Mucosa of gallbladder (tissue), 1 donor: ENCODE measurements at regions not wholly inside any gene's neighbourhood (a gene's known extent, or its start where the extent isn't known, plus 50 kb on each side); places are given as distances from the start of the nearest gene placed in this dataset.
"Not testable (repeated sequence)": the region's sequence is repeated elsewhere in the genome, so short reads cannot be mapped to it uniquely, and the experiment has no call there.

ENCODE experiments used
- DNase-seq: peaks from one replicate; pipeline ENCODE4 v3.0.0-alpha.2; 2020; ENCODE audit warnings: low spot score
- donor health status: DM: no; HTN: no; CAD: no.

GRCh38 chr2:129806317-129806716 is 173.1 kb upstream of the RAB6C start:
- no peak for DNase-seq

GRCh38 chr2:129806990-129807389 is 172.5 kb upstream of the RAB6C start:
- no peak for DNase-seq

GRCh38 chr2:129807642-129808338 is 171.7 kb upstream of the RAB6C start:
- not testable (repeated sequence) for DNase-seq

- no peak for DNase-seq
Measured at GRCh38 chr2:129810521-129810920, 168.9 kb upstream of the RAB6C start.

GRCh38 chr2:129812071-129812470 is 167.4 kb upstream of the RAB6C start:
- peak; percentile 88 for DNase-seq

GRCh38 chr2:129812654-129813053 is 166.8 kb upstream of the RAB6C start:
- no peak for DNase-seq

- no peak for DNase-seq
Measured at GRCh38 chr2:129813404-129813803, 166.1 kb upstream of the RAB6C start.

- DNase-seq: no peak
Measured at GRCh38 chr2:129816813-129817574, 162.5 kb upstream of the RAB6C start.

GRCh38 chr2:129819855-129820254 is 159.6 kb upstream of the RAB6C start:
- DNase-seq: no peak

GRCh38 chr2:129820908-129821307 is 158.6 kb upstream of the RAB6C start:
- no peak for DNase-seq

- DNase-seq: no peak
Measured at GRCh38 chr2:129821445-129821844, 158.0 kb upstream of the RAB6C start.

- no peak for DNase-seq
Measured at GRCh38 chr2:129823044-129823443, 156.4 kb upstream of the RAB6C start.

- no peak for DNase-seq
Measured at GRCh38 chr2:129827311-129828090, 152.0 kb upstream of the RAB6C start.

GRCh38 chr2:129828792-129829191 is 150.7 kb upstream of the RAB6C start:
- DNase-seq: no peak

GRCh38 chr2:129829588-129829987 is 149.9 kb upstream of the RAB6C start:
- no peak for DNase-seq

GRCh38 chr2:129831018-129831417 is 148.4 kb upstream of the RAB6C start:
- DNase-seq: no peak

- not testable (repeated sequence) for DNase-seq
Measured at GRCh38 chr2:129833465-129833864, 146.0 kb upstream of the RAB6C start.

GRCh38 chr2:129847043-129847442 is 132.4 kb upstream of the RAB6C start:
- no peak for DNase-seq

- no peak for DNase-seq
Measured at GRCh38 chr2:129849559-129850160, 129.8 kb upstream of the RAB6C start.

- DNase-seq: no peak
Measured at GRCh38 chr2:129857200-129857599, 122.3 kb upstream of the RAB6C start.

GRCh38 chr2:129859175-129859574 is 120.3 kb upstream of the RAB6C start:
- no peak for DNase-seq

GRCh38 chr2:129860088-129860487 is 119.4 kb upstream of the RAB6C start:
- DNase-seq: no peak
